T-helper 1 cell (primary cell): ENCODE measurements at regions not wholly inside any gene's neighbourhood (a gene's known extent, or its start where the extent isn't known, plus 50 kb on each side); places are given as distances from the start of the nearest gene placed in this dataset.

Experiments
- DNase-seq, 5 donors: peaks; one replicate each; pipeline ENCODE4 v3.0.0-alpha.2; 2012 to 2020

- DNase-seq, result no peak
Observed at GRCh38 chr10:113443141-113443925, 109.5 kb upstream of the HABP2 start.

DNA sequence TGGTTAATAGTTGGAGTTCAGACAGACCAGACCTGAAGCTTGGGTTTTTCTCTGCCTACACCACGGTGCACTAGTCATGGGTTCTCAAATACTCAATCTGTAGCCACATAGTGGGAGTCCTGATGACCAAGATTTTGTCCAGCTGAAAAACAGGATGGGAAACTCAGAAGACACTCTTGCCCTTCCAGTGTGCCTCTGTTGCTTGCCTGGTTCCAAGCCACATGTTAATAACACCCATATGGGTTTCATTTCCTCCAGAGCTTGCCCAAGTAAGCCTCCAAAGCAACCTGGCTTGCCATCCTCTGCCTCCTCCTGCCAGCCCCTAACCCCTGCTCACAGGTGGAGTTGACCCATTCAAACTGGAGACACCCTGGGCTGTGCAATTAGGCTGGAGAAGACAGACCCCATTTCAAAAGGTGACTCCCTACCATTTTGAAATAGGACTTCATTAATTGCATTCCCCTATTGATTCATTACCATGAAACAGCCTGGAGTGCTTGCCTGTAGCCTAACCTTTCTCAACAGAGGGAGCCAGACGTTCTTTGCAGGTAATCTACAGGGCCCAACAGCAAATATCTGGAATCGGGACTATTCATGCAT lies 108.0 kb upstream of the HABP2 start:
- DNase-seq, result no peak

- no peak for DNase-seq
Observed at GRCh38 chr10:113445736-113446135, 107.1 kb upstream of the HABP2 start.

DNA sequence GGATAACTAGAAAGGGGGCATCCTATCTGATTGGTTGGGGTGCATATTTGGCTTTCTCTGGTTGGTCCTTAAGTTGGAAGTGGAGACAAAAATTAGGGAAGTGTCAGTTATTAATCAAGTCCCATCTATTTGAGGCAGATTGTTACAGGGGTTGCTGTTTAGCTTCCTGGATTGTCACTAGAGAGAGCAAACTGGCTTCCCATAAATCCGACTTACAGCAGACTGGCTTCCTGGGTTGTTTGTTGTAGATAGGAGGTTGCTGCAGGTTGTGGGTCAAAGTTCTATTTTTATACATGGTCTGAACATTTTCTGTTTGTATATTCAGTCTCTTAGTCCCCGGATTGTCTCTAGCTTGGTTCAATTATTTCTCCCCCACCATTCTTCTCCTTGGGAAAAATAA lies 106.1 kb upstream of the HABP2 start:
- no peak for DNase-seq

DNA sequence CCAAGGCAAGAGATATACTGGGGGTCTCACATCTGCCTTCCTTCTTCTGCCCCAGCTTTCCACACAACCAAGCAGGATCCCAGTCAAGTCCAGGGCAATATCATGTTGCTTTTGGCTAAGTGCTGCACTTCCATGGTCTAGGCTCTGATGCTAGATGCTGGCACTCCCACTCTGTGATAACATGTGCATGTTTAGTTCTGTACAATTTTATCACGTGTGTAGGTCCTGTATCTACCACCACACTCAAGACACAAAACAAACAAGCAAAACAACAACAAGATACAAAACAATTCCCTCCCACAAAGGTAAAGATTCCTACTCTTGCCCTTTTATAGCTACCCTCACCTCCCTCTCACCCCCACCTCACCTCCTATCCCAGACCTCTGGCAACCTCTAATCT lies 105.6 kb upstream of the HABP2 start:
- no peak for DNase-seq

DNA sequence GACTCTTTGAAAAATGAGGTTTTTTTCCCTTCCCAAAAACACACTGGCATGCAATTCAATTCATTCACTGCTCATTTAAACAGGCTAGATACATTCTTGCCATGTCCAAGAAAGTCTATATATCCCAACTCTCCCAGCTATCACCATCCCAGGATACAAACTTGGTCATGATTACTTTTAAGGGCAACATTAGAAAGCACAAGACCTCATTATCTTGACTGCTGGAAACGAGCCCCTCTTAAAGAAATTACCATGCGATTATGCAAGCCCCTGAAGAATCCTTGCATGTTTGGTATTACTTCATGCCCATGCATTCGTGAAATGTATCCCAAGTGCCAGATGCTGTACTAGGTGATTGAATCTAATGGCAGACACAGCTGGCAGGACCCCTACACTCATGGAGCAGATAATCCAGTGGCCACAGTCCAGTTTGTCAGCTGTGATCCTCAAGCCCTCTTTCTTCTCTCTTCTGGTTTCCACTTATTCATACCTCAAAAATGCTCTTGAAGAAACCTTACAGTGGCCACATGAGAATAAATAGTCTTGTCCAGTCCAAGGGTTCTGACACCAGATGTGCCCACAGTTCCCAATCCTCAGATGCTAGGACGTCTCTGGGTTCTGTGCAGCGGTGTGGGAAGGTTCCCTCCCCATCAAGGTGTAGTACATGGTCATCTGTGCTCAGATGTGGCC lies 103.7 kb upstream of the HABP2 start:
- DNase-seq, result no peak

DNA sequence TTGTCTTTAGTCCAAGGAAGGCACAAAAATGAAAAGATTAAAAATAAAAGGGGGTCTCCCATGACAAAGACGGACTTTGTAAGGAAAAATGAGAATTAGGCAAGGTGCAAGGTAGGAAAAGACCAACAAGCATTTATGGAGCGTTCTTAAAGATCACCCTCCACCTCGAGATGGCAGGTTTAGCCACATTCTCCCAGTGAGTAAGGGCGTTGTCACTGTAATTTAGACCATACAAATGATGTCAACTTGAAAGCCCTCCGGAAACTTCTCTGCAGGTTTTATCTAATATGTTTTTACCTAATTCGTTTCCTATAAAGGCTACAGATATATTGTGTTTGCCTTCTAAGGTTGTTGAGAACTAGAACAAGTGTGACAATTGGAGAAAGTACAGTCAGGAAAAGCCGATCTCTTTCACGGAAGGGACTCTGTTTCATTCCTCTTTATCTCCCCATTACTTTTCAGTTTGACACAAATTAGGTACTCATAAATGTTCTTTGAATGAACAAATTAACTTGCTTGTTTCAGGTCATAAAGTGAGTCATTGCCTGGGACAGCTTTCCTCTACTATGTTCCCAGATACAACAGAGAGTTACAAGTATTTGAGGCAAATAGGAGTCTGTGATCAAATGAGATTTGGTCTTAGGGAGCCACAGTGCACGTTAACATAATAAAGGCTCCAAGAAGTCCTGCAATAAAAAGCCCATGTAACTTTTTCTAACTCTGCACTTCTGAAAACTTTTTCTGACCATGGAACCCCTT lies 102.6 kb upstream of the HABP2 start:
- no peak for DNase-seq

- DNase-seq, result no peak
Observed at GRCh38 chr10:113450906-113451305, 101.9 kb upstream of the HABP2 start.

DNA sequence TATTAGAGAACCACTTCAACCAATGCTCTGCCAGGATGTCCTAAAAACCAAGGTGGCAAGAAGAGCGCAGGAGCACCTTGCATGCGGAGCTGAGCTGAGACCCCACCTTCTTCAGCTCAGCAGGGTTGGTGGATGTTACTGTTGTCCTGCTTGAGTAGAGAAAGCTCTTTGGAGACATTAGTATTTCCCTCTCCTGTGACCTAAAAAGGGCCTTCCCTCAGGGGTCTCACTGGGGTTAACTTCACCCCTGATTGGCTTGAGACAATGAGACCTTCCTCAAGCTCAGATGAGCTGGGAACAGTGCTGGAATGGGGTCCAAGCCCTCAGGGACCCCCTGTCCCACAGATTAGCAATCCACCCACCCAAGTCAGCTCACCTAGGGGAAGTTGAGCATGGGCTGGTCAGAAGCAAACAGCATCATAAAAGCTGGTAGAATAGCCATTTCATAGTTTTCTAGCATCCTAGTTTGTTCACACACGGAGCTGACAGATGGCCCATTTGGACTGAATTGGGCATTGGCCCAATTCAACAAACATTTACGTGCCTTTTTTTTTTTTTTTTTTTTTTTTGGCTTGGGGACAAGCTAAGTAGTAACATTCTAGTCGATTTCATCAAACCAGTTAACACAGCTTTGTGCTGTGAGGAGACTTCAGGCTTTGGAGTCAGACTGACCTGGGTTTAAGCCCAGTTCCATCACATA lies 100.6 kb upstream of the HABP2 start:
- no peak for DNase-seq

DNA sequence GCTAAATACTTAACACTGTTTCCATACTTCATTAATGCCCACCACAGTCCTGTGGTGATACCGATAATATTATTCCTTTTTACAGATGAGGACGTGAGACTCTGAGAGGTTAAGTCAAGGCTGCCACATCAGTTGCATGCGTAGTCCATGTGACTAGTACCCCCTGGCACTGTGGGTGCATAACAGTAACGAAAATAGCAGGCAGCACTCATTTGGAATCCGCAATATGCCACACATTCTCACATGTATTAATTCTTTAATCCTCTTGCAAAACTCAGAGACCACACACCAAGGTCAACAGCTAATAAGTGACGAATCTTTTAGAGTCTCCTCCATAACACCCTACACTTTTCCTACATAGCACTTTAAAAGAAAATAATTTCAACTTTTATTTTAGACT lies 99.5 kb upstream of the HABP2 start:
- DNase-seq, result no peak

GRCh38 chr10:113454341-113455061 lies 98.4 kb upstream of the HABP2 start:
- DNase-seq, result peak in 1 of 5 donors; percentile 9

DNA sequence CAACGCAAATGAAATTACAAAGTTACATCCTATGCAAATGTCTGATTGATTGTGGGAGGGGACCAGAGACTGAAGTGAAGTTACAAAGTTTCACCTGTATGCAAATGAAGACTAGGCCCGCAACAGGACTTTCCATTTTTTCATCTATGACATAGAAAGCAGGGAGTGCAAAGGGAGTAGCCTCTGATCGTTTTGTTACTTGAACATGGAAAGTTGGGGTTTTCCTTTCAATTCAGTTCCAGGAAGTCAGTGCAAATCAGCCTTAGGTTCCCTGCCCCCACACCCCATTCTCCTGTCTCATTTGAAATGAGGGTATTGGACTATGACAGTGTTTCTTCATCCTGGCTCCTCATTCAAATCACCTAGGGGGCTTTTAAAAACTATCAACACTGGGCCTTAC lies 96.9 kb upstream of the HABP2 start:
- no peak for DNase-seq

GRCh38 chr10:113456741-113457140 lies 96.1 kb upstream of the HABP2 start:
- no peak for DNase-seq

DNA sequence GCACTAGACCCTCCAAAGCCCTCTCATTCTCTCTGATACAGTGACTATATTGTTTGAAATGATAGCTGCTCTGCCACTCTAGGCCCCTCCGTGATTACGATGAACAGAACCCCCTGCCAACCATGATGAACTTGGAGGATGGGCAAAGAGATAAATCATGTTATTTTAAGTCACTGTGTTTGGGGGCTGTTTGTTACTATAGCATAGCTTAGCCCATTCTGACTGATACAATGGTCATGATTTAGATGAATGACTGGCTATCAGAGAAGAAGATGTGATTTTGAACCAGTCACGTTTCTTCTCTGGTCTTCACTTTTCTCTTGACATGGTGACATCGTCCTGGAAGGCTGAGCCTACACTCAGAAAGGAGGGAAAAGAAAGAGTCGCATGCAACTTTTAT lies 95.4 kb upstream of the HABP2 start:
- DNase-seq, result no peak

DNA sequence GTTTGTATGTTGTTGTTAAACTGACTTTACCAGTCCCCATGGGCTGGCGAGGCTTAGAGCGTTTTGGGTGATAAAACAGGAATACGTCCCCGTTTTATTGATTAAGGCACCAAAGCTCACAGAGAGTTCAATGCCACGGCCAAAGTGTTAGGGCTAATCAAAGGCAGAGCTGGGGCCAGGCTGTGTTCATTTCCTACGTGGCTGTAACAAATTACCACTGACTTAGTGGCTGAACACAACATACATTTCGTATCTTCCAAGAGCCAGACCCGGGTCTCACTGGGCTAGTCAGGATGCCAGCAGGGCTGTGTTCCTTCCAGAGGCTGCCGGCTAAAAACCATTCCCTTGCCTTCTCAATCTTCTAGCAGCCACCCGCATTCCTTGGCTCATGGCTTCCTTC lies 94.4 kb upstream of the HABP2 start:
- no peak for DNase-seq

DNA sequence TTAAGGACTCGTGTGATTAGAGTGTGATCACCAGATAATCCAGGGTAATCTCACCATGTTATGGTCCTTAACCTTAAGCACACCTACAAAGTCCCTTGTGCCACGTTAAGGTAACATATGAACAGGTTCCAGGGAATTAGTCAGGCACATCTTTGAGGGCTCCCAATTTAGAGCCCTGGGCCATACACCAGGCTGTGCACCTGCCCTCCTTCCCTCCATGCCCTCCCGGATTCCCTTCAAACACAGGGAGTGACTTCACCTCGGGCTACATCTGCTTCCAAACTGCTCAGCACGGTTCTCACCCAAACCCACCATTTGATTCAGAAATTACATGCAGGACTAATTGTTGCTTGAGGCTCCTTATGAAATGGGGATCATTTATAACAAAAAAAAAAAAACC lies 93.9 kb upstream of the HABP2 start:
- DNase-seq, result no peak

DNA sequence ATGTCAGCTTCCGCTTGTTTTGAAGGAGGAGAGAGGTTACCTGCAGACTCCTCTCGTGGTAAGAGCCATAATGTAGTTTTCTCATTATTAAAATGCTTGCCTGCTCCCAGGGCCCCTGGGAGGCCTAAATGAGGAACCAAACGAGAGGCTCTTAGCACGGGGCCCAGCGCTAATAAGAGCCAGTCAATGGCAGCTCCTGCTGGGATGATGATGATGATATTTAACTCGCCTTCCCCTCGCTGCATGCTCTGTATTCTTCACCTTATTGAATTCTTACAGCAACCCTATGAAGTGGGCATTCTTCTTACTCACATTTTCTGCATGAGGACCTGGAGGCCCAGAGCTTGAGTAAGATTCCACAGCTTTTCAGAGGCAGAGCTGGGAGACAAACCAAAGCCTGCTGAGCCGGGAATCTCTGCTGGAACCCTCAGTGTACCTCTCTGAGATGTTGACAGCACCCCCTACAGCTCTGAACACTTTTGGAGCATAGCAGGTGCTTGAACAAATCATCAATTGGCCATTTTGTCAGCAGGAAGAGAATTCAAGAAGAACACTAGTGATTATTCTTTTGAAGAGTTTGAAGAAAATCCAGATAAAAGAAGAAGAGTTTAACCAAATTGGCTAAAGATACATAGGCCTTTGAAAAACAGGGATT lies 93.1 kb upstream of the HABP2 start:
- DNase-seq, result no peak

DNA sequence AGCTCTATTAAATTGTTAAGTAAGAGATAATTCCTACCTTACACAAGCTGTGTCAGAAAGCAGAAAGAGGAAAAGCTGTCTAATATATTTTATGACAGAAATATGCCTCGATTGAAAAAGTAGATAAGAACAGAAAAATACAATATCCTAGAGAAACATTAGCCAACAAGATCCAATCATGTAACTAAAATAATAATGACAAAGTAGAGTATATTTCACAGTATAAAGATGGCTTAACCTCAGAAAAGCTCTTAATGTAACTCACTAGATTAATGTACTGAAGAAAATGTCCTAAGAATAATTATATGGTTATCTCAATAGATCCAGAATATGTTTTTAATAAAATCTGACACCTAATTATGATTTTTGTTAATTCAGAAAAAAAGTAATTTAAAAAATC lies 89.8 kb upstream of the HABP2 start:
- no peak for DNase-seq

DNA sequence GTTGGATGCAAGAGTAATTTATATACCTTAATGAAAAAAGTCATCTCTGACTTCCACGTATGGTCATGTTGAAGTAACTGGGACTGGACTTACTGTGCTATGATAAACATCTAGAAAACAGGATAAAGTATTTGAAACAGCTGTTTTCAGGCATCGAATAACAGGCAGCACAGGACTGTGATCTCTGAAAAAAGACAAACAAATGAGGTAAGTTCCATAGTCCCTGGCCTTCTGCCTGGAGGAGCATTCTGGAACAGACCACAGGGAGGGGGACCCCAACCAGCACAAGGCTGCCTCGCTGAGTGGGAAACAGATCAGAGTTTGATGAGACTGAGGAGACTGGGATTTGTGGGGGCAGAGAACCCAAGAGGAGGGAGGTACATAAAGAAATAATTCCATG lies 89.1 kb upstream of the HABP2 start:
- DNase-seq, result no peak

DNA sequence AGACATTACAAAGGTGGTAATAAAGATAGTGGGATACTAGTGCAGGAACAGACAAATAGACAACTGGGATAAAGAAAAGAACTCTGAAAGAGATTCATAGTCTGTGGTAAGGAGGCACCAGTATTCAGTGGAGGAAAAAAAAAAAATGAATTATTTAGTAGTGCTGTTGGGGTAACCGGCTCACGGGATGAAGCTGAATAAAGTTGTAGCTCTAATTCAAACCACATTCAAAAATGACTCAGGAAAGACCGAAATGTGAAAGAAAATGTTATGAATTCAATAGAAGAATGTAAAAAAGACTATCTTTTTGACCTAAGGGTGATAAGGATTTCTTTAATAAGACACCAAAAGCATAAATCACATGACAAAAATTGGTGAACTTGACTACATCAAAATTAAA lies 83.1 kb upstream of the HABP2 start:
- DNase-seq, result no peak
